HEK293 (cell line): ENCODE measurements at regions not wholly inside any gene's neighbourhood (a gene's known extent, or its start where the extent isn't known, plus 50 kb on each side); places are given as distances from the start of the nearest gene placed in this dataset.

Source experiments
- CTCF ChIP-seq: fragments of 450-650 bp; formaldehyde crosslinking; IDR thresholded peaks from 2 replicates; pipeline ENCODE4 v1.5.1; 2016; ENCODE audit warnings: missing biosample characterization, missing genetic modification characterization
- ZBTB7A ChIP-seq: fragments of 450-650 bp; formaldehyde crosslinking; IDR thresholded peaks from 2 replicates; pipeline ENCODE4 v1.5.1; 2016; ENCODE audit warnings: low read depth, missing biosample characterization, missing genetic modification characterization
- ZNF202 ChIP-seq: fragments of 450-650 bp; formaldehyde crosslinking; IDR thresholded peaks from 2 replicates; pipeline ENCODE4 v1.5.1; 2016; ENCODE audit warnings: missing biosample characterization, missing genetic modification characterization, borderline replicate concordance
- ZNF626 ChIP-seq: fragments of 450-650 bp; sonication (Bioruptor Pico); formaldehyde crosslinking; IDR thresholded peaks from 2 replicates; pipeline ENCODE4 v1.5.1; 2018; ENCODE audit warnings: missing biosample characterization, missing genetic modification characterization, inconsistent platforms
- TF ChIP-seq, protein P1 (sequence below): fragments of 450-650 bp; formaldehyde crosslinking; IDR thresholded peaks from 2 replicates; pipeline ENCODE4 v1.5.1; 2017; ENCODE audit warnings: missing biosample characterization, missing genetic modification characterization

DNA sequence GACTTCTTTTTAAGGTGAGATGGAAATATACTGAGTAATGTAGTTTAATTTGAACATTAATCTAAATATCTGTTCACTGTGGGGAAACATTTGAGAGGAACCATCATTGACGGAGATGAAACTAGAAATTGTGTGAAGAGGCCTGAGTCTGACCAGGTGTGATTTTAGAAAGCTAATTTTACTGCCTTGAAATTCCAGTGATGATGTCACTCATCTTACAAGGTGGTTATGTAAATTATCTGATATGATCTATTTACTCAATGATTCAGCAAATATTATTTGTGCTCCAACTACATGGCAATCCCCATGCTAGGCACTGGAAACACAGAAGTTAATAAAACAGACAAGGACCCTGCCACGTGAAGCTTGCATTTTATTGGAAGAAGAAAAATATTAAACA lies 435.7 kb upstream of the DCN start:
- TF ChIP-seq ZNF202 (no peak), ZBTB7A (tag by site-specific recombination) (no peak), CTCF (no peak), ZNF626 (tag by site-specific recombination) (no peak)
- TF ChIP-seq, protein P1, sequence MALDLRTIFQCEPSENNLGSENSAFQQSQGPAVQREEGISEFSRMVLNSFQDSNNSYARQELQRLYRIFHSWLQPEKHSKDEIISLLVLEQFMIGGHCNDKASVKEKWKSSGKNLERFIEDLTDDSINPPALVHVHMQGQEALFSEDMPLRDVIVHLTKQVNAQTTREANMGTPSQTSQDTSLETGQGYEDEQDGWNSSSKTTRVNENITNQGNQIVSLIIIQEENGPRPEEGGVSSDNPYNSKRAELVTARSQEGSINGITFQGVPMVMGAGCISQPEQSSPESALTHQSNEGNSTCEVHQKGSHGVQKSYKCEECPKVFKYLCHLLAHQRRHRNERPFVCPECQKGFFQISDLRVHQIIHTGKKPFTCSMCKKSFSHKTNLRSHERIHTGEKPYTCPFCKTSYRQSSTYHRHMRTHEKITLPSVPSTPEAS (tag by site-specific recombination) = no peak
